Activated naive CD8-positive, alpha-beta T cell treated with anti-CD3 and anti-CD28 coated beads for 36 hours (primary cell): ENCODE measurements at regions not wholly inside any gene's neighbourhood (a gene's known extent, or its start where the extent isn't known, plus 50 kb on each side); places are given as distances from the start of the nearest gene placed in this dataset.
"Not testable (repeated sequence)": the region's sequence is repeated elsewhere in the genome, so short reads cannot be mapped to it uniquely, and the experiment has no call there.

Source experiments
- DNase-seq: peaks from one replicate; pipeline ENCODE4 v3.0.0; 2021
- H3K27ac Mint-ChIP-seq: one replicate; pipeline ENCODE4 v1.8.0; 2022; ENCODE audit warnings: mild to moderate bottlenecking, moderate library complexity, mixed read lengths
- H3K27me3 Mint-ChIP-seq: one replicate; pipeline ENCODE4 v1.8.0; 2022; ENCODE audit warnings: mild to moderate bottlenecking, mixed read lengths
- H3K36me3 Mint-ChIP-seq: one replicate; pipeline ENCODE4 v1.8.0; 2021; ENCODE audit warnings: mild to moderate bottlenecking, mixed read lengths
- H3K4me1 Mint-ChIP-seq: one replicate; pipeline ENCODE4 v1.8.0; 2021; ENCODE audit warnings: mixed read lengths
- H3K4me3 Mint-ChIP-seq: one replicate; pipeline ENCODE4 v1.8.0; 2022; ENCODE audit warnings: mild to moderate bottlenecking, moderate library complexity, mixed read lengths
- H3K9me3 Mint-ChIP-seq: one replicate; pipeline ENCODE4 v1.8.0; 2022; ENCODE audit warnings: mixed read lengths

DNA sequence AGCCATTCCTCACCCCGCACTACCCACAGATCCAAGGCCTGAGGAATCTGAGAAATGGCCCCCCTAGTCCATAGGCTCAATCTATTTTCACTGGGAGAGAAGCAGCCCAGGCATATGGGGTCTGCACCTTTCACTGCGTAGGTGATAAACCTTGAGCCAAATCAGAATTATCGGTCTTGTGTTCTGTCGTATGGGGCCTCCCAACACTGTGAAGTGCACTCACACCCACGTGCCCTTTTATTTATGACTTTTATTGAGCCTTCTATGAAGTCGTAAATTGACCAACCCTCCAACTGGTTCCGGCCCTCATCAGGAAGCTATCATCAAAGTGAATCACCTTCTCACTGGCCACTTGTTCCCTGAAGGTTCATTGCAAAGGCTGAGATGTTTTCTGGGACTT is 259.3 kb downstream of the NPIPA7 start:
- not testable (repeated sequence) for DNase-seq, H3K4me1 Mint-ChIP-seq, H3K27me3 Mint-ChIP-seq, H3K36me3 Mint-ChIP-seq, H3K27ac Mint-ChIP-seq, H3K9me3 Mint-ChIP-seq, H3K4me3 Mint-ChIP-seq

DNA sequence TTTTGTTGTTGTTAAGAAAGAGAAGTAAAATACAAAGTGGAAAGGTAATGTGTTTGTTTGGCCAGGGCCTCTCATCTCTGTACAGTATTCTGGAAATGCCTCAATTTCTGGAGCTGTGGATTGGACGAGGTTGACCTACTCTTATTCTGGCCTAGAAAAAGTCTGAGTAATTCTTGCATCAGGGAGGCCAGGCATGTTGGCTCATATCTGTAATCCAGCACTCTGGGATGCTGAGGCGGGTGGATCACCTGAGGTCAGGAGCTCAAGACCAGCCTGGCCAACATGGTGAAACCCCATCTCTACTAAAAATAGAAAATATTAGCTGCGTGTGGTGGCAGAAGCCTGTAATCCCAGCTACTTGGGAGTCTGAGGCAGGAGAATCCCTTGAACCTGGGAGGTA is 259.8 kb downstream of the NPIPA7 start:
- H3K27me3 Mint-ChIP-seq, H3K4me3 Mint-ChIP-seq, H3K4me1 Mint-ChIP-seq, H3K9me3 Mint-ChIP-seq, H3K36me3 Mint-ChIP-seq, H3K27ac Mint-ChIP-seq, DNase-seq: not testable (repeated sequence)

DNA sequence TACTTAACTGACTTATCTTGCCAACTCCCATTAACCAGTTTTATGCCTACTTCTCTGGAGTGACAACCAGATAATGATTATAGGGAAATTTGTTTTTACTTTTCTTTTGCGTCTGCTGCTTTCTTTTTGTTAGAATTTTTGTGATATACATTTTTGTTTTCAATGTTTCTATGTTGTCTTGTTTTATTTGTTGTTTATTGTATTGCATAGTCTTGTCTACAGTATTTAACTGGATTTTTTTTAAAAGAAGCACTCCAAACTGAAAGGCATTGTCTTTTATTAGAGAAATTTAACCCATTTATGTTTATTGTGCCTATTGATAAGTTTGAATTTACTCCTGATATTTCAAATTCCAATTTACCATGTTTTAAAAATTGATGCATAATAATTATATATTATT is 264.9 kb downstream of the NPIPA7 start:
- not testable (repeated sequence) for H3K4me1 Mint-ChIP-seq, H3K27me3 Mint-ChIP-seq, H3K9me3 Mint-ChIP-seq, DNase-seq, H3K27ac Mint-ChIP-seq, H3K36me3 Mint-ChIP-seq, H3K4me3 Mint-ChIP-seq

DNA sequence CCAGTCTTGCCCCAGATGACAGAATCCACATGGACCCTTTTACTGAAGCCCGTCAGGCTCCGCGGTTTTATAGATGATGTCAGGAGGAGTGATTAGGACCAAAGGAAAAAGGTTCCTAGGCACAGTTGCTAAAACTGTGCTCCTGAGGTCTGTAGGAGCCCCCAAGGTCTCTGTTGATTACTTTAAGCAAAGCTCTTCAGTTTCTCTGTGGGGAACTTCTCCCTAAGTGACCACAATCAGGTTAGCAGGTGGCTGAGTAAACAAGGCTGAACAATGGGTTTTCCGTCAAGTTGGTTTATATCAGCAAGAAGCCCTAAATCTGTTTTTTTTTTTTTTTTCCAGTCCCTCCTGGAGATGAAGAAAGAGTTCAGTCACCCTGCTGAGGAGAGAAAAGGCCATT is 269.1 kb downstream of the NPIPA7 start:
- not testable (repeated sequence) for H3K27ac Mint-ChIP-seq, DNase-seq, H3K4me1 Mint-ChIP-seq, H3K4me3 Mint-ChIP-seq, H3K27me3 Mint-ChIP-seq, H3K36me3 Mint-ChIP-seq, H3K9me3 Mint-ChIP-seq

DNA sequence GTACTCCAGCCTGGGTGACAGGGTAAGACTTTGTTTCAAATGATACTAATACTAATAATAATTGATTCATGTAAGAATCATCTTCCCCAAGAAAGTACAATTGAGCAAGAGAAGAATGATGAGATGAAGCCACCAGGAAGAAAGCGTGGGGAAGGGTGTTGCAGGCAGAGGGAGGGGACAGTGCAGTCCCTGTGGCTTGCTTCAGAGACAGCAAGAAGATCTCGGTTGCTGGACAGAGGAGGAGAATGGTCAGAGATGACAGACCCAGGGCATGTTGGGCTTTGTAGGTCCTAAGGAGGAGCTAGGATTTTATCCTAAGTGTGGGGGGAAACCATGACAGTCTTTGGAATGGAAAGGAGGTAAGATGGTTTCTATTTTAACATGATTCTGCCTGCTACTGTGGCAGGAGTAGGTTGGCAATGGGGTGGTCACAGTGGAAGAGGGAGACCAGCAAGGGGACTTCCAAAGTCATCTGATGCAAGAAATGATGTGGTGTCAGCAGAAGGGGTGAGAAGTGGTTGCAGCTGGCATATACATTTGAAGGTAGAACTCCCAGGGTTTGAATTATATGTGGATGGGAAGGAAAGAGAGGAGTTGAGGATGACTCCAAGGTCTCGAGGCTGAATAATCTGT is 293.4 kb downstream of the NPIPA7 start:
- H3K36me3 Mint-ChIP-seq, H3K4me1 Mint-ChIP-seq, DNase-seq, H3K9me3 Mint-ChIP-seq, H3K27ac Mint-ChIP-seq, H3K27me3 Mint-ChIP-seq, H3K4me3 Mint-ChIP-seq: not testable (repeated sequence)

DNA sequence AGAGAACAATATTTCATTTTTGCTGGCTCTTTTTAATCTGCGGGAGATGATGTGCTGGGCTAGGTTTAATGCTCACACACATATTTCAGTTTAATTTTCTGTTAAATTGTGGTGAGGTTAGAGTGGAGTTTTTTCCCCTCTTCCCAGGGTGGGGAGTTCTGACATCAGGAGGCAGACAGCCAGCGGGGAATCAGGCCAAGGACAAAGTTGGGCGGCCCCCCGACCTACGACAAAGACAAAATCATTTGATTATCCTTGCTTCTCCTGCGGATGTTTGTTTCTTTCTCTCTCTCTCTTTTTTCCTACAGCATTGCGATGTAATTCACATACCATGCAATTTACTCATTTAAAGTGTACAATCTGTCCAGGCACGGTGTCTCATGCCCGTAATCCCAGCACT is 295.9 kb downstream of the NPIPA7 start:
- H3K36me3 Mint-ChIP-seq, result not testable (repeated sequence)

DNA sequence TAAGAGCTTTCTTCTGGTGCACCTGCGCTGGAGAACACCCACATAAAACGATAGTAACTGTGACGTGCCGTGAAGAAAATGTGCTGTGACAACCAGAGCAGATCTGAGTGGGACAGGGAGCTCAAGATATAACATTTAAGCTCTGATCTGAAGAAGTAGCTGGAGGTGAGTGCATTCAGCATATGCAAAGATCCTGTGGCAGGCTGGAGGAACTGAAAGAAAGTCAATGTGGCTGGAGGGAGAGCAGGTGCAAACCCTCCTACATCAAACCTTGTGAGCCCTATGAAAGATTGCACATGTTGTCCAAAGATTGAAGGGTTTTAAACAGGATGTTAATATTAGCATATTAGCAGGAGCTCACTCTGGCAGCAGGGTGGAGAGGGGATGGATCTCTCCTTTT is 342.9 kb downstream of the NPIPA7 start:
- H3K27me3 Mint-ChIP-seq, H3K36me3 Mint-ChIP-seq, H3K4me3 Mint-ChIP-seq, H3K27ac Mint-ChIP-seq, DNase-seq, H3K4me1 Mint-ChIP-seq, H3K9me3 Mint-ChIP-seq: not testable (repeated sequence)

More for the DNA sequence above, 295.9 kb downstream of the NPIPA7 start:
- not testable (repeated sequence) for H3K9me3 Mint-ChIP-seq, H3K4me1 Mint-ChIP-seq, H3K4me3 Mint-ChIP-seq, H3K27ac Mint-ChIP-seq, H3K27me3 Mint-ChIP-seq, DNase-seq

DNA sequence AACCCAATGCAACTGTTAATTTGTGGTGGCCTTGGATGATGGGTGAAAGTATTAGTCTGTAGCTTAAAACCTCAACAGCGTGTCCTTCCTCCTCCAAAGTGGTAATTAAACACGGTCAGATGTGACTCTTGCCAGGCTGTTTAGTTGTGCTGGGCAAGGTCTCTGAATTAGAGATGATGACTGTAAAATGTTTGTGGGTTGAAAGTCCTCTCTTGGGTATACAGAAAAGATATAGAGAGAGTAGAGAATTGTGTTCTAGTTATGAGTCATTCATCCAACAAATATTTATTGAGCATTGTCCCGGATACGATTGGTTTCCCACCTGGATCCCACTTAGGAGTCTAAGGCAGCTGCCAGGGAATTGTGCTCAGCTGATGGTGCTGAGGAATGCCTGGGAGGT is 343.7 kb downstream of the NPIPA7 start:
- H3K4me1 Mint-ChIP-seq, DNase-seq, H3K4me3 Mint-ChIP-seq, H3K27me3 Mint-ChIP-seq, H3K36me3 Mint-ChIP-seq, H3K9me3 Mint-ChIP-seq, H3K27ac Mint-ChIP-seq: not testable (repeated sequence)

DNA sequence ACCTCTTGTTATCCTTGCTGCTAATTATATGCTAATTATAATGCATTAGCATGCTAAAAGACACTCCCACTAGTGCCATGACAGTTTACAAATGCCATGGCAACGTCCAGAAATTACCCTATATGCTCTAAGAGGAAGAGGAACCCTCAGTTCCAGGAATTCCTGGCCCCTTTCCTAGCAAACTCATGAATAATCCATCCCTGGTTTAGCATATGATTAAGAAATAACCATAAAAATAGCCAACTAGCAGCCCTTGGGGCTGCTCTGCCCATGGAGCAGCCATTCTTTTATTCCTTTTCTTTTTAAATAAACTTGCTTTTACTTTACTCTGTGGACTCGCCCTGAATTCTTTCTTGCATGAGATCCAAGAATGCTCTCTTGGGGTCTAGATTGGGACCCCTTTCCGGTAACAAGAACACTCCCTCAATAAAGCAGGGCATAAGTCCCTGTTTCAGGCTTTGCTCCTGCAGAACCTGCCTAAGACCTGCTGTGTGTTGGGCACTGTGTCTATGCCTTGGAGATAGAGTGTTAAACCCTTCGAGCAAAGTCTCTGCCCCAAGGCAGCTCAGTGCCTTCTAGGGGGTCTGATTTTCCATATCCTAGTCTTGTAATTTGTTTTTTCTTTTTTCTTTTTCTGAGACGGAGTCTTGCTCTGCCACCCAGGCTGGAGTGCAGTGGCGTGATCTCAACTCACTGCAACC is 345.0 kb downstream of the NPIPA7 start:
- H3K27me3 Mint-ChIP-seq, H3K4me1 Mint-ChIP-seq, H3K9me3 Mint-ChIP-seq, H3K4me3 Mint-ChIP-seq, H3K27ac Mint-ChIP-seq, DNase-seq, H3K36me3 Mint-ChIP-seq: not testable (repeated sequence)

DNA sequence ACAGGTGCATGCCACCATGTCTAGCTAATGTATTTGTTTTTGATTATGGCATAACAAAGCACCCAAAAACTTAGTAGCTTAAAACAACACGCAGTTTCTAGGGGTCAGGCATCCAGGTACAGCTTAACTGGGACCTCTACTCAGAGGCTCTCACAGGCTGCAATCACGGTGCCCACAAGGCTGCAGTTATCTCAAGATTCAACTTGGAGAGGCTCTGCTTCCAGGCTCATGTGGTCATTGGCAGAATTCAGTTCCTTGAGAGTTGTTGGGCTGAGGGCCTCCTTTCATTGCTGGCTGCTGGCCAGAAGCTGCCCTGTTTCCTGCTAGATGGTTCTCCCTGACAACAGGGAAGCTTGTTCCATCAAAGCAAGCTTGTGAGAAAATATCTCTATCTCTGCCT is 348.1 kb downstream of the NPIPA7 start:
- not testable (repeated sequence) for H3K4me3 Mint-ChIP-seq, H3K27ac Mint-ChIP-seq, DNase-seq, H3K4me1 Mint-ChIP-seq, H3K9me3 Mint-ChIP-seq, H3K36me3 Mint-ChIP-seq, H3K27me3 Mint-ChIP-seq

DNA sequence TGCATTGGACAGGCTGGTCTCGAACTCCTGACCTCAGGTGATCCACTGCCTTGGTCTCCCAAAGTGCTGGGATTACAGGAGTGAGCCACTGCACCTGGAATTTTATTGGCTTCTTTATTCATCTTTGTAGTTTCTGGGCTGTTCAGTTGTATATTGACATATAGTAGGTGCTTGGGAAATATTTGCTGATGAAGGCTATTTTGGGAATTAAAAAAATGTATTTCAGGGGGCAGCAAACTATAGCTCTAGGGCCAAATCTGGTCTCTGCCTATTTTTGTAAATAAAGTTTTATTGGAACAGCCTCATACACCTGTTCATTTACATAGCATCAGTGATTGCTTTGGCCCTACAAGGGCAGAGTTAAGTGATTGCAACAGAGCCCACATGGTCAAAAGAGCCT is 363.6 kb downstream of the NPIPA7 start:
- H3K27me3 Mint-ChIP-seq, H3K27ac Mint-ChIP-seq, H3K9me3 Mint-ChIP-seq, H3K36me3 Mint-ChIP-seq, DNase-seq, H3K4me3 Mint-ChIP-seq, H3K4me1 Mint-ChIP-seq: not testable (repeated sequence)

DNA sequence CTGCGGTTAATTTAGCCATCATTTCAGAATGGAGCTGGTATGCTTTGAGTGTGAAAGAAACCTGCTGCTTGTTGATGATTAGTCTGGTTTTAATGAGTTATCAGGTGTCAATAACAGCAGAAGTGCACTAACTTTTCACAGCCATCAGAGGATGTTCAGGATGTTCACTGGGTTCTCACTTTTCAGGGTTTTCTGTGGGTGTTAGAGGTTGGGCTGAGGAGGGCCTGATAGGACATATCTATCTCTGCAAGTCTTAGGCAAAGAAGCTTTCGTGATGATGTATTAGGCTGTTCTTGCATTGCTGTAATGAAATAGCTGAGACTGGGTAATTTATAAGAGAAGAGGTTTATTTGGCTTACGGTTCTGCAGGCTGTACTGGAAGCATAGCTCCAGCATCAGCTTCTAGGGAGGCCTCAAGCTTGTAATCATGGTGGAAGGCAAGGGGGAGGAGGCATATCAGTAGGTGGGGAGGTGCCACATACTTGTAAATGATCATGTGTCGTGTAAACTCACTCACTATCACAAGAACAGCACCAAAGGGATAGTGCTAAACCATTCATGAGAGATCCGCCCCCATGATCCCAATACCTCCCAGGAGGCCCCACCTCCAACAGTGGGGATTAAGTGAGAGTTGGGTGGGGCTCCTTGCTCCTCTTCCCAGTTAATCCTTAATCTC is 376.2 kb downstream of the NPIPA7 start:
- not testable (repeated sequence) for H3K4me1 Mint-ChIP-seq, H3K9me3 Mint-ChIP-seq, H3K4me3 Mint-ChIP-seq, DNase-seq, H3K27me3 Mint-ChIP-seq, H3K27ac Mint-ChIP-seq, H3K36me3 Mint-ChIP-seq

DNA sequence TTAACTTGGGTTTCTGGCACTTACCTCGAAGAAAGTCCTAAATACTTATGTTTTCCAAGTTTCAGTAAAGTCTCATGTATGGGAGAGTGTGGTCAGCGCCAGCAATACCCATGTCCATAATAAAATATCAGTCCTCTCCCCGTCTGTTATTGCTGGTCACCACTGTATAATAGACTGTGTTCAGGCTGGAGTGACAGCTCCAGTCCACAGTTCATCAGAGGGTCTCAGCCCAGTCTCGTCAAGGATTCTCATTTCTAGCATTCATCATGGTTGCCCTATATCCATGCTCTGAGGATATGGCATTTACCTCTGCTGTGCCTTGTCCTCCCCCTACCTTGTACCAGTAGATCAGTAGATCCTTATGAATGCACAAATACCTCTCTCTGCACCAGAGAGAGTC is 384.5 kb downstream of the NPIPA7 start:
- Mint-ChIP-seq H3K4me1 (no peaks in the 10 kb centered on the region), H3K9me3 (peaks cover 3% of the 10 kb centered on the region), H3K4me3 (no peak overlapping the region)

DNA sequence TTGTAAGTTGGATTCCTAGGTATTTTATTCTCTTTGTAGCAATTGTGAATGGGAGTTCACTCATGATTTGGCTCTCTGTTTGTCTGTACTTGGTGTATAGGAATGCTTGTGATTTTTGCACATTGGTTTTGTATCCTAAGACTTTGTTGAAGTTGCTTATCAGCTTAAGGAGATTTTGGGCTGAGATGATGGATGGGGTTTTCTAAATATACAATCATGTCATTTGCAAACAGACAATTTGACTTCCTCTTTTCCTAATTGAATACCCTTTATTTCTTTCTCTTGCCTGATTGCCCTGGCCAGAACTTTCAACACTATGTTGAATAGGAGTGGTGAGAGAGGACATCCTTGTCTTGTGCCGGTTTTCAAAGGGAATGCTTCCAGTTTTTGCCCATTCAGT is 391.8 kb downstream of the NPIPA7 start:
- H3K27ac Mint-ChIP-seq, H3K4me1 Mint-ChIP-seq, H3K36me3 Mint-ChIP-seq, DNase-seq, H3K4me3 Mint-ChIP-seq, H3K9me3 Mint-ChIP-seq: not testable (repeated sequence)
- peaks cover 36% of the 10 kb centered on the region for H3K27me3 Mint-ChIP-seq

More for the DNA sequence above, 384.5 kb downstream of the NPIPA7 start:
- Mint-ChIP-seq H3K27me3 (peaks cover 3% of the 10 kb centered on the region), H3K27ac (no peak overlapping the region), H3K36me3 (no peaks in the 10 kb centered on the region)
- DNase-seq, result no peak

DNA sequence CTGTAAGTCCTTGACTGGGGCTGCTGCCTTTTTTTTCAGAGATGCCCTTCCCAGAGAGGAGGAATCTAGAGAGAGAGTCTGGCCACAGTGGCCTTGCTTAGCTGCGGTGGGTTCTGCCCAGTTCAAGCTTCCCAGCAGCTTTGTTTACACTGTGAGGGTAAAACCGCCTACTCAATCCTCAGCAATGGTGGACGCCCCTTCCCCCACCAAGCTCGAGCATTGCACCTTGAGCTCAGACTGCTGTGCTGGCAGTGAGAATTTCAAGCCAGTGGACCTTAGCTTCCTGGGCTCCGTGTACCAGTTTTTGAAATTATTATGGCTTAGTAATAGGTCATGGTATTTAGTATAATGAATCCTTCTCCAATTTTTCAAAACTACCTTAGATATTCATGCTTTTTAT is 395.4 kb downstream of the NPIPA7 start:
- H3K36me3 Mint-ChIP-seq, result no peaks in the 10 kb centered on the region

DNA sequence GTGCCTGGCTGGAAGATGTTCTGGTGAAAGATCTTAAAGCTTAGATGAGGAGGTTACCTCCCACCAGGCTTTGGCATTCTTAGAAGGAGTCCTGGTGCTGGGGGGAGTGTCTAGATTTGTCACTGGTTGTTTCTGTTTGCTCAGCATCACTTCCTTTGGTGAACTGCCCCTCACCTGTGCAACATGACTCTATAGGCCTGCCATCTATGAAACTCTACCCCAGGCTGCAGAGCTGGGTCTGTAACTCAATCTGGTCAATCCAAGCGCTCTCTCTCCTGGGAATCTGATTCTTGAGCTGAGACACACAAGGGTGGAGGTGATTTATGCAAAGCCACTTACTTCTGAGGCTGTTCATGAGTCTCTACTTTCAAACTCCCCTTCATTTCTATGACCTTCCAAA is 399.4 kb downstream of the NPIPA7 start:
- no peak overlapping the region for H3K27ac Mint-ChIP-seq
- no peaks in the 10 kb centered on the region for H3K36me3 Mint-ChIP-seq
- no peaks in the 10 kb centered on the region for H3K9me3 Mint-ChIP-seq
- peaks cover 32% of the 10 kb centered on the region for H3K27me3 Mint-ChIP-seq
- no peak for DNase-seq
- H3K4me3 Mint-ChIP-seq, result no peak overlapping the region
- H3K4me1 Mint-ChIP-seq, result no peaks in the 10 kb centered on the region

More for the DNA sequence above, 395.4 kb downstream of the NPIPA7 start:
- no peaks in the 10 kb centered on the region for H3K4me1 Mint-ChIP-seq
- no peaks in the 10 kb centered on the region for H3K9me3 Mint-ChIP-seq
- H3K4me3 Mint-ChIP-seq, result no peak overlapping the region
- H3K27me3 Mint-ChIP-seq, result peaks cover 46% of the 10 kb centered on the region
- DNase-seq, result no peak
- H3K27ac Mint-ChIP-seq, result no peak overlapping the region
